ENCODE measurements at regions not wholly inside any gene's neighbourhood (a gene's known extent, or its start where the extent isn't known, plus 50 kb on each side); places are given as distances from the start of the nearest gene placed in this dataset.

DNA sequence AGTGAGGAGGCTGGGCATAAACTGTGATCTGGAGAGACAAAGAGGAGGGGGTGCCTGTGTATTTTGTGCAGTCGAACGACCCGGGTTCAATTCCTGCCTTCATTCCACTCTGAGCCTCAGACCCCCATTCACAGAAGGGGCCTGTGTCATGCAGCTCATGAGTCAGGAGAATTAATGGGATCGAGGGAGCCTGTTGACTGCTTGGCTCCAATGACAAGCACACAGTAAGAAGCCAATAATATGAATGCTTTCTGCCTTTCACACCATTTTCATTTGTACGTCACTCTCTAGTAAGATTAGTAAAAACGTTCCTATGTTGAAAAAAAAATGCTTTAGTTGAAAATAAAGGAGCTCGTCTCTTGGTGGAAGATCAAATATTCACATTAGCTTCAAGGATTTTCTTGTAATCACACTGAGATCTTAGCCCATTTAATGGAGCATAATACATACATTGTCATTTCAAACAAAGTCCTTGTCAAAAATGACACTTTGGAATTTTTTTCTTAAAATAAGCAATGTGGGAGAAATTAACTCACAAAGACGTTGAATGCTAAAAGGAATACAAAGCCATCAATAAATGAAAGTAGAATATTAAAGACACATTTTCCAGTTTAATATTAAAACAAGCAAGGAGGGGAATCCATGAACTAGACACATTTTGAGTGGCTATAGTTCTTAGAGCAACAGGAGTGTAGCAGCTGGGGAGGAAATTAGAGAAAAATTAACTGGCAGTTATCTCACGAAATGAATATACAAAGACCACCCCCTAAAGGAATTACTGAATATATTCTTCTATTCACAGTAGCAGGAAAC lies 246.7 kb upstream of the AFDN start (continued):
- TF ChIP-seq EP300 (IDR thresholded peaks at IDR 0.05; ENCODE audit: borderline replicate concordance in 1 of 2, low read depth in 1 of 2, low read length in 1 of 2), result no peak

DNA sequence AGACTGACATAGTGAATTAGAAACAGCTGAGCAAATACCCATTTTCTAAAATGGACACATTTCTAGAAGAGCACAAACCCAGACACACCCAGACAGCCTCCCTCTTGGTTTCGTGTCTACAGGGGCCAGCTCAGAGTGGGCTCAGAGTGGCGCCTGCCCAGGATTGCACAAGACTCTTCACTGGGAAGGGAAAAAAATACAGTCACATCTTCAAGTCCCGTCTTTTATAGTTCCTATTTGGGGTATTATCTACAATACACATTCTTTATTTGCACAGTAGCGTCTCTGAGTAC lies 246.1 kb upstream of the AFDN start:
- no peak overlapping the region for H3K9ac ChIP-seq
- H3K36me3 ChIP-seq (replicated peaks in 1 of 2; ENCODE audit: control insufficient read depth in 1 of 2, insufficient read depth in 2 of 2, low read length in 1 of 2), result no peaks in the 10 kb centered on the region
- 0 out of 2 replicates have a peak, but pooled peaks cover 3% of the 10 kb centered on the region for H3K9me3 ChIP-seq
- no peaks in the 10 kb centered on the region for H3K9me2 ChIP-seq
- no peaks in the 10 kb centered on the region for H3F3A ChIP-seq (replicated peaks; ENCODE audit: insufficient read depth)
- no peak overlapping the region for H3K4me3 ChIP-seq (ENCODE audit: low read depth in 2 of 2, low read length in 1 of 2)
- no peak for TF ChIP-seq SIN3A (IDR thresholded peaks at IDR 0.05; ENCODE audit: borderline replicate concordance, low read depth, low read length)
- TF ChIP-seq, protein P1, sequence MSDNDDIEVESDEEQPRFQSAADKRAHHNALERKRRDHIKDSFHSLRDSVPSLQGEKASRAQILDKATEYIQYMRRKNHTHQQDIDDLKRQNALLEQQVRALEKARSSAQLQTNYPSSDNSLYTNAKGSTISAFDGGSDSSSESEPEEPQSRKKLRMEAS (IDR thresholded peaks at IDR 0.05; ENCODE audit: low read depth), result no peak
- TF ChIP-seq YY1 (IDR thresholded peaks at IDR 0.05; ENCODE audit: low read depth), result no peak
- TF ChIP-seq, protein P2, sequence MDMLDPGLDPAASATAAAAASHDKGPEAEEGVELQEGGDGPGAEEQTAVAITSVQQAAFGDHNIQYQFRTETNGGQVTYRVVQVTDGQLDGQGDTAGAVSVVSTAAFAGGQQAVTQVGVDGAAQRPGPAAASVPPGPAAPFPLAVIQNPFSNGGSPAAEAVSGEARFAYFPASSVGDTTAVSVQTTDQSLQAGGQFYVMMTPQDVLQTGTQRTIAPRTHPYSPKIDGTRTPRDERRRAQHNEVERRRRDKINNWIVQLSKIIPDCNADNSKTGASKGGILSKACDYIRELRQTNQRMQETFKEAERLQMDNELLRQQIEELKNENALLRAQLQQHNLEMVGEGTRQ (IDR thresholded peaks at IDR 0.05; ENCODE audit: borderline replicate concordance, low read depth, low read length), result no peak
- no peak for TF ChIP-seq ELF1 (IDR thresholded peaks at IDR 0.05)
- no peak for TF ChIP-seq MEF2A (IDR thresholded peaks at IDR 0.05; ENCODE audit: borderline replicate concordance, low read depth)
- TF ChIP-seq, protein P3, sequence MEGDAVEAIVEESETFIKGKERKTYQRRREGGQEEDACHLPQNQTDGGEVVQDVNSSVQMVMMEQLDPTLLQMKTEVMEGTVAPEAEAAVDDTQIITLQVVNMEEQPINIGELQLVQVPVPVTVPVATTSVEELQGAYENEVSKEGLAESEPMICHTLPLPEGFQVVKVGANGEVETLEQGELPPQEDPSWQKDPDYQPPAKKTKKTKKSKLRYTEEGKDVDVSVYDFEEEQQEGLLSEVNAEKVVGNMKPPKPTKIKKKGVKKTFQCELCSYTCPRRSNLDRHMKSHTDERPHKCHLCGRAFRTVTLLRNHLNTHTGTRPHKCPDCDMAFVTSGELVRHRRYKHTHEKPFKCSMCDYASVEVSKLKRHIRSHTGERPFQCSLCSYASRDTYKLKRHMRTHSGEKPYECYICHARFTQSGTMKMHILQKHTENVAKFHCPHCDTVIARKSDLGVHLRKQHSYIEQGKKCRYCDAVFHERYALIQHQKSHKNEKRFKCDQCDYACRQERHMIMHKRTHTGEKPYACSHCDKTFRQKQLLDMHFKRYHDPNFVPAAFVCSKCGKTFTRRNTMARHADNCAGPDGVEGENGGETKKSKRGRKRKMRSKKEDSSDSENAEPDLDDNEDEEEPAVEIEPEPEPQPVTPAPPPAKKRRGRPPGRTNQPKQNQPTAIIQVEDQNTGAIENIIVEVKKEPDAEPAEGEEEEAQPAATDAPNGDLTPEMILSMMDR (IDR thresholded peaks at IDR 0.05), result no peak
- TF ChIP-seq POLR2AphosphoS5 (IDR thresholded peaks at IDR 0.05; ENCODE audit: low read depth, low read length), result no peak
- TF ChIP-seq MXI1 (IDR thresholded peaks at IDR 0.05; ENCODE audit: low read depth, low read length), result no peak
- no peak for TF ChIP-seq EP300 (IDR thresholded peaks at IDR 0.05; ENCODE audit: borderline replicate concordance in 1 of 2, low read depth in 1 of 2, low read length in 1 of 2)
- no peak for TF ChIP-seq TEAD4 (IDR thresholded peaks at IDR 0.05; ENCODE audit: borderline replicate concordance, insufficient read depth)
- TF ChIP-seq EZH2phosphoT487 (IDR thresholded peaks at IDR 0.05; ENCODE audit: borderline replicate concordance, low read depth), result no peak
- ChIA-PET CTCF (interaction anchor here (0.6 kb wide), 1 partner anchor 82 kb away, joined by 4 read pairs; no protein-coding TSS in a partner anchor), POLR2A (no interaction called here)
- no peaks in the 10 kb centered on the region for H3K79me2 ChIP-seq (ENCODE audit: insufficient read depth)
- H4K20me1 ChIP-seq (ENCODE audit: insufficient read depth), result no peaks in the 10 kb centered on the region
- no peaks in the 10 kb centered on the region for H3K4me1 ChIP-seq (ENCODE audit: control insufficient read depth in 1 of 2, insufficient read depth in 2 of 2, low read depth in 1 of 2, low read length in 1 of 2)
- WGBS (ENCODE audit: low lambda C conversion rate), result 19% methylated on average over 3 of the region's 4 CpGs
- no peak for DNase-seq
- H3K27ac ChIP-seq (ENCODE audit: low read depth in 2 of 2, low read length in 1 of 2), result no peak overlapping the region
- H3K27me3 ChIP-seq (ENCODE audit: insufficient read depth), result no peaks in the 10 kb centered on the region
- no peak overlapping the region for H3K4me2 ChIP-seq
- H2AFZ ChIP-seq (ENCODE audit: low read depth), result no peak overlapping the region

All from SK-N-SH (cell line).